ENCODE measurements at regions not wholly inside any gene's neighbourhood (a gene's known extent, or its start where the extent isn't known, plus 50 kb on each side); places are given as distances from the start of the nearest gene placed in this dataset.

- ChIA-PET POLR2A (ENCODE audit: partially characterized antibody) (no interaction called here), CTCF (ENCODE audit: partially characterized antibody) (no interaction called here)
- Histone ChIP-seq H3K56ac (replicated peaks; ENCODE audit: insufficient read length, low read depth, low read length) (no peak overlapping the region), H3K18ac (ENCODE audit: extremely low read depth, low read length) (no peak overlapping the region), H4K20me1 (replicated peaks in 1 of 2; ENCODE audit: control insufficient read depth in 1 of 2, insufficient read depth in 2 of 2, low read length in 2 of 2) (no peaks in the 10 kb centered on the region), H4K8ac (ENCODE audit: extremely low read depth, insufficient read depth, low read length) (no peak overlapping the region), H3K4ac (replicated peaks; ENCODE audit: insufficient read length, low read depth, low read length) (no peak overlapping the region), H3K14ac (ENCODE audit: insufficient read length) (no peak overlapping the region), H3K23ac (ENCODE audit: insufficient read length) (no peak overlapping the region), H2AFZ (ENCODE audit: low read length) (no peak overlapping the region), H2BK5ac (ENCODE audit: low read depth, low read length) (no peak overlapping the region), H2BK20ac (ENCODE audit: low read length) (no peak overlapping the region), H3K9ac (replicated peaks in 1 of 4; ENCODE audit: extremely low read depth in 1 of 4, low read depth in 3 of 4, low read length in 3 of 4) (no peak overlapping the region), H3K4me1 (replicated peaks in 1 of 4; ENCODE audit: control insufficient read depth in 3 of 4, insufficient read depth in 4 of 4, low read length in 3 of 4) (peaks cover 0 to 2% (median under 1%) of the 10 kb centered on the region in 4 experiments; a peak in 2 of 7 replicates), H2BK15ac (ENCODE audit: low read length) (no peak overlapping the region), H3K79me2 (ENCODE audit: control insufficient read depth in 1 of 2, insufficient read depth in 2 of 2, low read length in 2 of 2) (no peaks in the 10 kb centered on the region), H3K27ac (ENCODE audit: low read depth, low read length) (no peak overlapping the region), H3K79me1 (ENCODE audit: low read depth, low read length) (no peaks in the 10 kb centered on the region), H3K4me2 (ENCODE audit: insufficient read depth in 1 of 2, low read depth in 2 of 2, low read length in 2 of 2) (no peak overlapping the region), H2BK12ac (ENCODE audit: low read depth, low read length) (no peak overlapping the region), H4K5ac (ENCODE audit: insufficient read length, low read depth, low read length) (no peak overlapping the region), H3K9me3 (ENCODE audit: insufficient read depth in 2 of 2, low read depth in 1 of 2, low read length in 1 of 2) (no peaks in the 10 kb centered on the region), H2BK120ac (replicated peaks; ENCODE audit: low read depth, low read length) (no peak overlapping the region), H3K4me3 (ENCODE audit: extremely low read depth in 1 of 4, insufficient read depth in 2 of 4, low read depth in 3 of 4, low read length in 4 of 4) (no peak overlapping the region), H2AK5ac (ENCODE audit: low read depth, low read length) (no peak overlapping the region), H3K36me3 (ENCODE audit: control insufficient read depth in 2 of 4, insufficient read depth in 4 of 4, low read length in 3 of 4) (no peaks in the 10 kb centered on the region), H3K23me2 (ENCODE audit: low read depth, low read length) (no peaks in the 10 kb centered on the region), H4K91ac (replicated peaks; ENCODE audit: insufficient read length, low read length) (no peak overlapping the region), H3K27me3 (replicated peaks in 1 of 4; ENCODE audit: control insufficient read depth in 3 of 4, extremely low read depth in 1 of 4, insufficient read depth in 3 of 4, low read length in 3 of 4) (no peaks in the 10 kb centered on the region)
- TF ChIP-seq CREB1 (IDR thresholded peaks at IDR 0.05) (no peak), EGR1 (IDR thresholded peaks at IDR 0.05; ENCODE audit: borderline replicate concordance, low read depth, low read length) (no peak), ASH2L (IDR thresholded peaks at IDR 0.05; ENCODE audit: low read length) (no peak), USF2 (IDR thresholded peaks at IDR 0.05; ENCODE audit: low read length) (no peak), MAX (IDR thresholded peaks at IDR 0.05) (no peak), ZNF274 (IDR thresholded peaks at IDR 0.05; ENCODE audit: borderline replicate concordance, extremely low read depth, low read length) (no peak), SP4 (IDR thresholded peaks at IDR 0.05; ENCODE audit: low read length) (no peak), TAF1 (IDR thresholded peaks at IDR 0.05; ENCODE audit: low read depth, low read length) (no peak), KDM4A (IDR thresholded peaks at IDR 0.05; ENCODE audit: low read depth, low read length, severe bottlenecking) (no peak)
- no peak for DNase-seq (ENCODE audit: low read depth in 1 of 2, low spot score in 2 of 2)
- FAIRE-seq: no peak
- WGBS, 2 experiments (ENCODE audit: extremely low coverage in 1 of 2, insufficient coverage in 1 of 2, insufficient read length in 1 of 2, insufficient replicate concordance in 2 of 2, low coverage in 1 of 2, low lambda C conversion rate in 2 of 2, missing lambda C conversion rate in 1 of 2): 82% methylated on average over 1 of the region's 1 CpG; no CpG with 5 or more reads in 1 of the 2 experiments
These were observed 303.4 kb upstream of the DNAJC19 start for GRCh38 chr3:181292984-181293383.
